ENCODE measurements at regions not wholly inside any gene's neighbourhood (a gene's known extent, or its start where the extent isn't known, plus 50 kb on each side); places are given as distances from the start of the nearest gene placed in this dataset.

- no peak for TF ChIP-seq POLR2AphosphoS5 (IDR thresholded peaks at IDR 0.05)
- TF ChIP-seq, protein P1, sequence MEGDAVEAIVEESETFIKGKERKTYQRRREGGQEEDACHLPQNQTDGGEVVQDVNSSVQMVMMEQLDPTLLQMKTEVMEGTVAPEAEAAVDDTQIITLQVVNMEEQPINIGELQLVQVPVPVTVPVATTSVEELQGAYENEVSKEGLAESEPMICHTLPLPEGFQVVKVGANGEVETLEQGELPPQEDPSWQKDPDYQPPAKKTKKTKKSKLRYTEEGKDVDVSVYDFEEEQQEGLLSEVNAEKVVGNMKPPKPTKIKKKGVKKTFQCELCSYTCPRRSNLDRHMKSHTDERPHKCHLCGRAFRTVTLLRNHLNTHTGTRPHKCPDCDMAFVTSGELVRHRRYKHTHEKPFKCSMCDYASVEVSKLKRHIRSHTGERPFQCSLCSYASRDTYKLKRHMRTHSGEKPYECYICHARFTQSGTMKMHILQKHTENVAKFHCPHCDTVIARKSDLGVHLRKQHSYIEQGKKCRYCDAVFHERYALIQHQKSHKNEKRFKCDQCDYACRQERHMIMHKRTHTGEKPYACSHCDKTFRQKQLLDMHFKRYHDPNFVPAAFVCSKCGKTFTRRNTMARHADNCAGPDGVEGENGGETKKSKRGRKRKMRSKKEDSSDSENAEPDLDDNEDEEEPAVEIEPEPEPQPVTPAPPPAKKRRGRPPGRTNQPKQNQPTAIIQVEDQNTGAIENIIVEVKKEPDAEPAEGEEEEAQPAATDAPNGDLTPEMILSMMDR (IDR thresholded peaks at IDR 0.05): no peak
- TF ChIP-seq POLR2A (IDR thresholded peaks at IDR 0.05): no peak
- TF ChIP-seq EP300 (IDR thresholded peaks at IDR 0.05): no peak
- Histone ChIP-seq H3K4me1 (peaks cover 42% of the 10 kb centered on the region), H3K4me3 (no peak overlapping the region), H3K9me3 (no peaks in the 10 kb centered on the region), H3K27me3 (no peaks in the 10 kb centered on the region), H3K36me3 (no peaks in the 10 kb centered on the region), H3K27ac (peak overlapping the region; percentile 82)
- DNase-seq (ENCODE audit: low spot score in 2 of 2): no peak
- WGBS: 75% methylated on average over 11 of the region's 11 CpGs
Observed at GRCh38 chr6:25016014-25016720, 80.4 kb upstream of the RIPOR2 start.

DNA sequence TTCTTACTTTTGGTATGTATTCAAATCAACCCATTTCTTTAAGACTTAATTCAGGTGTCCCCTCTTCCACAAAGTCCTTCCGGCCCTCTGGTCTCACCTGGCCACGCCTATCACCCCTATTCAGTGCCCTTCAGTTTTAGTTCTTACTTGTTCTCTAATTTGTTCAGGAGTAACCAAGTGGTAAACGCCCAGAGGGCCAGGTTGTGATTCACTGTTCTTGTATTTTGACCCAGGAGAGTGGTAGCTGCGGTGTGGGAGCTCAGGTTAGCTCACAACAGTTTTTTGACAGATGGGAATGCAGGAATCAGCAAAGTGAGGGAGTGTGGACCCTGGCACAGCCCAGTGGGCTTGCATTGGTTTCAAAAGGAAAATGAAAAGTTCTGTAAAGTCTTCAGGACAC lies 81.7 kb upstream of the RIPOR2 start:
- H3K27me3 ChIP-seq: no peaks in the 10 kb centered on the region
- no peaks in the 10 kb centered on the region for H3K36me3 ChIP-seq
- no peak overlapping the region for H3K27ac ChIP-seq
- DNase-seq (ENCODE audit: low spot score in 2 of 2): no peak
- 64% methylated on average over 4 of the region's 4 CpGs for WGBS
- peaks cover 40% of the 10 kb centered on the region for H3K4me1 ChIP-seq
- H3K4me3 ChIP-seq: no peak overlapping the region
- H3K9me3 ChIP-seq: no peaks in the 10 kb centered on the region
- TF ChIP-seq EP300 (IDR thresholded peaks at IDR 0.05): no peak
- no peak for TF ChIP-seq POLR2AphosphoS5 (IDR thresholded peaks at IDR 0.05)
- TF ChIP-seq, protein P1 (IDR thresholded peaks at IDR 0.05): no peak
- no peak for TF ChIP-seq POLR2A (IDR thresholded peaks at IDR 0.05)

DNA sequence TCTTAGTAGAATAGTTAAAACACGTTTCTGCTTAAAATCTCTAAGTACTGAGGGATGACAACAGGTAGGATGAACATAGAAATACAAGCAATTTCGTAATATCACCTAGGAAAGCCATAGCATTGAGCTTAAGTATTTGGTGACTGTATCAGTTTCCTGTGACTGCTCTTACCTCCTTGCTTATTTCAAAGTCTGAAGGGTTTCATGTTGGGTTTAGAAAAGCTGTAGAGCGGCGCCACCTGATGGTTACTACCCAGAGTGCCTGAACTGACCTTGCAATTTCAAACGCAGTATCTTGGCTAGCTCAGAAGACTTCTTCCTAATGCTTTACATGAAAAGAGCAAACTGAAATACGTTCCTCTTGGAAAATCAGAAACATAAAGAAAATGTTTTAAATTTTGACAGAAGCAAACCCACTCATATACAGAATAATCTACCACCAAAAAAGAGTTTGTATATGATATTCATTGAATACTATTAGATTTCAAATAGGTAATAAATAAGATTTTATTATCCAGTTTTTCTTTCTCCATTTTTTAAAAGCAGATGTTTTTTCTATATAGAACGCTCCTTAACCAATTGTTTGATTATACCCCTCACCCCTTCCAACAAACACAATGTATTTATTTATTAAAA lies 82.3 kb upstream of the RIPOR2 start:
- Histone ChIP-seq H3K4me1 (peaks cover 38% of the 10 kb centered on the region), H3K27ac (no peak overlapping the region), H3K27me3 (no peaks in the 10 kb centered on the region), H3K9me3 (no peaks in the 10 kb centered on the region), H3K4me3 (no peak overlapping the region), H3K36me3 (no peaks in the 10 kb centered on the region)
- TF ChIP-seq, protein P1 (IDR thresholded peaks at IDR 0.05): peak; percentile 22 to 40
- TF ChIP-seq POLR2A (IDR thresholded peaks at IDR 0.05): no peak
- no peak for DNase-seq (ENCODE audit: low spot score in 2 of 2)
- WGBS: 54% methylated on average over 7 of the region's 7 CpGs

- H3K4me1 ChIP-seq: peaks cover 38% of the 10 kb centered on the region
- 79% methylated on average over 4 of the region's 4 CpGs for WGBS
- H3K27ac ChIP-seq: no peak overlapping the region
- no peak for TF ChIP-seq POLR2AphosphoS5 (IDR thresholded peaks at IDR 0.05)
- no peak for TF ChIP-seq POLR2A (IDR thresholded peaks at IDR 0.05)
- TF ChIP-seq EP300 (IDR thresholded peaks at IDR 0.05): no peak
- TF ChIP-seq, protein P1 (IDR thresholded peaks at IDR 0.05): no peak
- H3K4me3 ChIP-seq: no peak overlapping the region
- H3K27me3 ChIP-seq: no peaks in the 10 kb centered on the region
- no peak for DNase-seq (ENCODE audit: low spot score in 2 of 2)
- no peaks in the 10 kb centered on the region for H3K9me3 ChIP-seq
- H3K36me3 ChIP-seq: no peaks in the 10 kb centered on the region
Observed at GRCh38 chr6:25018568-25018954, 82.8 kb upstream of the RIPOR2 start.

GRCh38 chr6:25022140-25022553 lies 86.4 kb upstream of the RIPOR2 start:
- no peak for TF ChIP-seq EP300 (IDR thresholded peaks at IDR 0.05)
- TF ChIP-seq, protein P1 (IDR thresholded peaks at IDR 0.05): no peak
- TF ChIP-seq POLR2AphosphoS5 (IDR thresholded peaks at IDR 0.05): no peak
- no peak for TF ChIP-seq POLR2A (IDR thresholded peaks at IDR 0.05)
- DNase-seq (ENCODE audit: low spot score in 2 of 2): no peak
- peaks cover 6% of the 10 kb centered on the region for H3K4me1 ChIP-seq
- H3K9me3 ChIP-seq: no peaks in the 10 kb centered on the region
- no peaks in the 10 kb centered on the region for H3K27me3 ChIP-seq
- no peaks in the 10 kb centered on the region for H3K36me3 ChIP-seq
- 79% methylated on average over 3 of the region's 3 CpGs for WGBS
- no peak overlapping the region for H3K4me3 ChIP-seq
- H3K27ac ChIP-seq: no peak overlapping the region
